BE2C (cell line): ENCODE measurements at regions not wholly inside any gene's neighbourhood (a gene's known extent, or its start where the extent isn't known, plus 50 kb on each side); places are given as distances from the start of the nearest gene placed in this dataset.

Experiments used
- DNase-seq: peaks from one replicate; pipeline ENCODE4 v3.0.0-alpha.2; 2020
- H3K27me3 ChIP-seq: fragments of 250-450 bp; sonication (Bioruptor Pico); 2 replicates; pipeline ENCODE4 v1.5.1; 2020; ENCODE audit warnings: mild to moderate bottlenecking
- H3K36me3 ChIP-seq: fragments of 250-450 bp; sonication (Bioruptor Pico); 2 replicates; pipeline ENCODE4 v1.5.1; 2020; ENCODE audit warnings: mild to moderate bottlenecking
- H3K4me1 ChIP-seq: fragments of 250-450 bp; sonication (Bioruptor Pico); 2 replicates; pipeline ENCODE4 v1.5.1; 2020
- H3K4me3 ChIP-seq: 2 replicates; pipeline ENCODE4 v1.5.1; 2011; ENCODE audit warnings: low read depth, low read length
- H3K9me3 ChIP-seq: fragments of 250-450 bp; sonication (Bioruptor Pico); 2 replicates; pipeline ENCODE4 v1.5.1; 2020
- TF ChIP-seq, protein P1 (sequence below): IDR thresholded peaks from 2 replicates; pipeline ENCODE4 v1.5.1; 2012; ENCODE audit warnings: mild to moderate bottlenecking, low read depth, low read length

DNA sequence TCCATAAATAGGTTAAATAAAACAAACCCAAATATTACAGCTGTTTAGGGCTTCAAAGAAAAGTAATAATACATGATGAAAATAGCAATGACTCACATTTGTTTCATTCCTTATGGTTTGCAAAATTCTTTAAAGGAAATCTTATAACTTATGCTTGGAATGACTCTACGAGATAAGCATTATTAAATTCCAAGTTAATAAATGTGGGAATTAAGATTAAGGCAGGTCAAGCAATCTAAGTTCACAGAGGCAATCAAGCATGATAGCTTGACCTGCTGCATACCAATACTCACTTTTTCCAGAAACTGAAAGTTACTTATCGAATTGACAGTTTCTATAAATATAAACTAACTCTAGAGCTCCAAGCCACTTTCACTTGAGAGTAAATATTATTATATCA, 1002.9 kb upstream of the SEL1L start:
- DNase-seq = no peak
- Histone ChIP-seq H3K9me3 (no peaks in the 10 kb centered on the region), H3K27me3 (no peaks in the 10 kb centered on the region)

DNA sequence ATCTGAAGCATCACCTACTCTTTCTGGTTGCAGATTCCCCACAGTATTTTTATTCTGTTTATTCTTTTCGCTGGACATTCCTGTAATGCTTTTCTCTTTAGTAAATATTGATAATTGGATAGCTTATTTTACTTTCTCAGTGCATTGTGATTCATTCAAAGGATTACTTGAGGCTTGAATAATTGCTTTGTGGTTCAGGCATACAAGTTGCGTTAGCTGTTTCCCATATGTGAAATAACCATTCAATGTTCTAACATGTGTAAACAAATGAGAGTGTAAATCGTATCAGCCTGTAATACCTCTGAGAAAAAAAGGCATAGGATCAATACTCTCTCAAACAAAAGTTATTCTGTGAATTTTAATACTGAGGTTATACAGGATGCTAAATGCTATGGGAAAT, 1004.2 kb upstream of the SEL1L start:
- H3K4me1 ChIP-seq = no peaks in the 10 kb centered on the region
- no peaks in the 10 kb centered on the region for H3K9me3 ChIP-seq
- DNase-seq = no peak
- H3K36me3 ChIP-seq = no peaks in the 10 kb centered on the region
- TF ChIP-seq, protein P1, sequence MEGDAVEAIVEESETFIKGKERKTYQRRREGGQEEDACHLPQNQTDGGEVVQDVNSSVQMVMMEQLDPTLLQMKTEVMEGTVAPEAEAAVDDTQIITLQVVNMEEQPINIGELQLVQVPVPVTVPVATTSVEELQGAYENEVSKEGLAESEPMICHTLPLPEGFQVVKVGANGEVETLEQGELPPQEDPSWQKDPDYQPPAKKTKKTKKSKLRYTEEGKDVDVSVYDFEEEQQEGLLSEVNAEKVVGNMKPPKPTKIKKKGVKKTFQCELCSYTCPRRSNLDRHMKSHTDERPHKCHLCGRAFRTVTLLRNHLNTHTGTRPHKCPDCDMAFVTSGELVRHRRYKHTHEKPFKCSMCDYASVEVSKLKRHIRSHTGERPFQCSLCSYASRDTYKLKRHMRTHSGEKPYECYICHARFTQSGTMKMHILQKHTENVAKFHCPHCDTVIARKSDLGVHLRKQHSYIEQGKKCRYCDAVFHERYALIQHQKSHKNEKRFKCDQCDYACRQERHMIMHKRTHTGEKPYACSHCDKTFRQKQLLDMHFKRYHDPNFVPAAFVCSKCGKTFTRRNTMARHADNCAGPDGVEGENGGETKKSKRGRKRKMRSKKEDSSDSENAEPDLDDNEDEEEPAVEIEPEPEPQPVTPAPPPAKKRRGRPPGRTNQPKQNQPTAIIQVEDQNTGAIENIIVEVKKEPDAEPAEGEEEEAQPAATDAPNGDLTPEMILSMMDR = no peak
- no peaks in the 10 kb centered on the region for H3K27me3 ChIP-seq
- H3K4me3 ChIP-seq = no peak overlapping the region

More for the DNA sequence above, 1002.9 kb upstream of the SEL1L start:
- Histone ChIP-seq H3K4me3 (no peak overlapping the region), H3K4me1 (no peaks in the 10 kb centered on the region), H3K36me3 (no peaks in the 10 kb centered on the region)
- TF ChIP-seq, protein P1 = no peak

DNA sequence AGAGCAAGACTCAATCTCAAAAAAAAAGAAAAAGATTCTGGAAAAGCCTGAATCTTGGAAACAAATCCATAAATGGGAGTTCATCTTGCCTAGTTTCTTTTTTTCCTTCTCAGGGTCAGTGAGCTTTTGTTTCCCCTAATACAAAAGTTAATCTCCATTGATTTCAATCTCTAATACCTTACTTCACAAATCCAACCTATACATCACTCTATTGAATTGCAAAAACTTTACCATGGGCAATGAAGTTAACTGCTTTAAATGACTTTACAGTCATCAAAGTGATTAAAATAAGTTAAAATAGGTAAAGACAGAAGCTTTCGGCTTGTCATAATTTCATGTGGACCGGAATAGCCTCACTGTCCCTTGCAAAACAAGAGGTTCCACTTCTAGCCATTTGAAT, 1012.7 kb upstream of the SEL1L start:
- Histone ChIP-seq H3K9me3 (no peaks in the 10 kb centered on the region), H3K36me3 (no peaks in the 10 kb centered on the region), H3K27me3 (no peaks in the 10 kb centered on the region), H3K4me3 (no peak overlapping the region), H3K4me1 (no peaks in the 10 kb centered on the region)
- TF ChIP-seq, protein P1 = no peak
- DNase-seq = no peak

DNA sequence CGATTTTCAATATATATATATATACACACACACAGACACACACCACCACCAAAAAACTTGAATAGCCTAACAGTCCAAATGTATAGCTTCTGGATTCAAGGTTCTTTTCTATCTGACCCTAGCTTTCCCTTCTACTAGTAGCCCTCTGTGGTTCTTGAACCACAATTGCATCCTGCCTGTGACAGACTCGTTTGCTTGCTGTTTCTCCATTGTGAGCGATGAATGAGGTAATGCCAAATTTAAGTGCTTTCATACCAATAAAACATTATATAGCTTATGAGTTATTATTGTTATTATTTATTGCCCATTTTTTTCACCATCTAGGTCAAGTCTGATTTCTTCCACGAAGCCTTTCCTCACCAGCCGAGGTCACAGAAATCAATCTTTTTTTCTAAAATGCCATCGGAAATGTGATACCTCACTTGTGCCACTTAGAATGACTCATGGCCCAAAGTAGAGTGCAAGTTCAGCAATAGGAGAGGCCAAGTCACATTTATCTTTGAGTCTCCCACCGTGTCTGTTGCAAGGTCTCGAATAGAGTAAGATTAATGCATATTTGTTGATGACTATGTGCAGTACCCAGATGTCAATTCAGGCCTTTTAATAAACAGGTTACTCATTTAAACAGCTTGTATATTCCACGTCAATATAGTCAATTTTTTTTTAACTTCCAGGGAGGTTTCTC, 1015.8 kb upstream of the SEL1L start:
- H3K4me3 ChIP-seq = no peak overlapping the region
- H3K27me3 ChIP-seq = no peaks in the 10 kb centered on the region
- H3K4me1 ChIP-seq = no peaks in the 10 kb centered on the region
- H3K9me3 ChIP-seq = no peaks in the 10 kb centered on the region
- no peak for DNase-seq
- H3K36me3 ChIP-seq = no peaks in the 10 kb centered on the region
- TF ChIP-seq, protein P1 = no peak

DNA sequence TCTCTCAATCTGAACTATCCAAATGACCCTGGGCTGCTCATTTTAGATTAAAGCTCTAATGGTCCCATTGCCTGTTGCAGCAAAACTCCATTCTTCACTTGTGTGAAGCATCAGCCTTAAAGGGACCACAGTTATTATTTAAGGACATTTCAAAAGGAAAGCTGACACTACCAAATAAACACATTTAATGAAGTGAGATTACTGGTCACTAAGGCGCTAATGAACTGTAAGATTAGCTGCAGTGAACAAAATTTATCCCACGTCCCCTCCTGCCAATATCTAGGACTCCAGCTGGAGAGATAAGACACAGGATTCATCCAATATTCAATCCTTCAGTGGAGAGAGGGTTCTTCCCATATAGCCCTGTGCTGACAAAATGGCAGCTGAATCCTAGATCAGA, 1029.2 kb upstream of the SEL1L start:
- Histone ChIP-seq H3K9me3 (no peaks in the 10 kb centered on the region; the same call in 1 of the 2 replicates), H3K27me3 (no peaks in the 10 kb centered on the region), H3K4me3 (no peak overlapping the region), H3K36me3 (no peaks in the 10 kb centered on the region), H3K4me1 (no peaks in the 10 kb centered on the region)
- TF ChIP-seq, protein P1 = no peak
- DNase-seq = no peak

DNA sequence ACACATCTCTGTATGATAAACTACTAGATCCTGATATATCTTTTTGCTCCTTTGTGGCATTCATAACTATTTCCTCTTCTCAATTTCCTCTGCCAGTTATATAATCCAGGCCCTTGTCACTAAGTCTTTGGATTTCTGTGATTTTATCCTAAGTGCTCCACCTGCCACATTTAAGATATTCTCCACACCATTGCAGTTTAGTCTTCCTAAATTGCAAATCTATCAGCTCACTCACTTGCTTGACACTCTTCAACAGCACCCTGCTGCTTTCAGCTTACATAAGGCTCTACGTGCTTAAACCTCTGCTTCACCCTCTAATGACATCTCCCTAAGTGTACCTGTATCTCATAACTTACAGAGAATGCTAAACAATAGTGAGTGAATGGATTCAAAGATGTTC, 1032.2 kb upstream of the SEL1L start:
- Histone ChIP-seq H3K36me3 (no peaks in the 10 kb centered on the region), H3K4me3 (no peak overlapping the region), H3K27me3 (no peaks in the 10 kb centered on the region), H3K4me1 (no peaks in the 10 kb centered on the region), H3K9me3 (no peaks in the 10 kb centered on the region; the same call in 1 of the 2 replicates)
- TF ChIP-seq, protein P1 = no peak
- no peak for DNase-seq
